HEK293 (cell line): ENCODE measurements at regions not wholly inside any gene's neighbourhood (a gene's known extent, or its start where the extent isn't known, plus 50 kb on each side); places are given as distances from the start of the nearest gene placed in this dataset.

Experiments used
- CTCF ChIA-PET: fragments of 350-600 bp; formaldehyde crosslinking; extraction: SDS; loops from one replicate; lab custom pipeline; 2021; ENCODE audit warnings: antibody characterized with exemption; lab: Yijun Ruan, JAX
- POLR2A ChIA-PET: fragments of 300-600 bp; formaldehyde crosslinking; extraction: SDS; loops from one replicate; lab custom pipeline; 2020; ENCODE audit warnings: antibody characterized with exemption, inconsistent platforms; lab: Yijun Ruan, JAX
- H3K27ac ChIP-seq: fragments of 200-500 bp; sonication (Bioruptor generic); 2 replicates; pipeline ENCODE4 v1.5.1; 2014; ENCODE audit warnings: low read depth, low read length, control low read depth, inconsistent platforms; ENCODE audit errors: extremely low read depth
- H3K36me3 ChIP-seq, 2 experiments: fragments of 200-500 bp in 1 of 2; sonication (Bioruptor generic) in 1 of 2; 1 replicate in 1 of 2; 2 replicates in 1 of 2; pipeline ENCODE4 v1.5.1; 2014 to 2017; ENCODE audit warnings: inconsistent platforms in 2 of 2, low read length in 2 of 2; ENCODE audit not compliant: control insufficient read depth in 2 of 2, insufficient read depth in 1 of 2
- H3K4me1 ChIP-seq: fragments of 200-500 bp; sonication (Bioruptor generic); 2 replicates; pipeline ENCODE4 v1.5.1; 2014; ENCODE audit warnings: mild to moderate bottlenecking, low read length, inconsistent platforms; ENCODE audit not compliant: control insufficient read depth, insufficient read depth
- H3K4me3 ChIP-seq: 2 replicates; pipeline ENCODE4 v1.5.1; 2011; ENCODE audit warnings: low read depth, mild to moderate bottlenecking, control low read depth, low read length, moderate library complexity
- H3K9me3 ChIP-seq: fragments of 200-500 bp; sonication (Bioruptor generic); 2 replicates; pipeline ENCODE4 v1.5.1; 2014; ENCODE audit warnings: low read depth, low read length, inconsistent platforms; ENCODE audit not compliant: control insufficient read depth, insufficient read depth
- KLF16 ChIP-seq: fragments of 450-650 bp; formaldehyde crosslinking; IDR thresholded peaks from 2 replicates; pipeline ENCODE4 v1.5.1; 2017; ENCODE audit warnings: missing biosample characterization, missing genetic modification characterization
- PRDM4 ChIP-seq: fragments of 450-650 bp; formaldehyde crosslinking; IDR thresholded peaks from 2 replicates; pipeline ENCODE4 v1.5.1; 2017; ENCODE audit warnings: missing biosample characterization, missing genetic modification characterization
- SP2 ChIP-seq: fragments of 450-650 bp; formaldehyde crosslinking; IDR thresholded peaks from 2 replicates; pipeline ENCODE4 v1.5.1; 2016; ENCODE audit warnings: missing biosample characterization, missing genetic modification characterization
- SP3 ChIP-seq: fragments of 450-650 bp; formaldehyde crosslinking; IDR thresholded peaks from 2 replicates; pipeline ENCODE4 v1.5.1; 2016; ENCODE audit warnings: missing biosample characterization, missing genetic modification characterization
- ZIC2 ChIP-seq: fragments of 450-650 bp; formaldehyde crosslinking; IDR thresholded peaks from 2 replicates; pipeline ENCODE4 v1.5.1; 2016; ENCODE audit warnings: missing biosample characterization, missing genetic modification characterization
- ZNF112 ChIP-seq: fragments of 450-650 bp; formaldehyde crosslinking; IDR thresholded peaks from 2 replicates; pipeline ENCODE4 v1.5.0; 2017; ENCODE audit warnings: missing biosample characterization, missing genetic modification characterization
- ZNF148 ChIP-seq: fragments of 450-650 bp; formaldehyde crosslinking; IDR thresholded peaks from 2 replicates; pipeline ENCODE4 v1.5.0; 2017; ENCODE audit warnings: missing biosample characterization, missing genetic modification characterization, borderline replicate concordance
- ZNF202 ChIP-seq: fragments of 450-650 bp; formaldehyde crosslinking; IDR thresholded peaks from 2 replicates; pipeline ENCODE4 v1.5.1; 2016; ENCODE audit warnings: missing biosample characterization, missing genetic modification characterization, borderline replicate concordance
- ZNF211 ChIP-seq: fragments of 450-650 bp; formaldehyde crosslinking; IDR thresholded peaks from 2 replicates; pipeline ENCODE4 v1.5.1; 2016; ENCODE audit warnings: low read depth, missing biosample characterization, missing genetic modification characterization
- ZNF23 ChIP-seq: fragments of 450-650 bp; formaldehyde crosslinking; IDR thresholded peaks from 2 replicates; pipeline ENCODE4 v1.5.1; 2016; ENCODE audit warnings: missing biosample characterization, missing genetic modification characterization, borderline replicate concordance
- ZNF366 ChIP-seq: fragments of 450-650 bp; formaldehyde crosslinking; conservative IDR thresholded peaks from 2 replicates; pipeline ENCODE4 v1.5.1; 2016; ENCODE audit warnings: missing biosample characterization, missing genetic modification characterization
- ZNF544 ChIP-seq: fragments of 450-650 bp; formaldehyde crosslinking; IDR thresholded peaks from 2 replicates; pipeline ENCODE4 v1.5.0; 2017; ENCODE audit warnings: missing biosample characterization, missing genetic modification characterization
- ZNF561 ChIP-seq: fragments of 450-650 bp; IDR thresholded peaks from 2 replicates; pipeline ENCODE4 v1.5.1; 2018; ENCODE audit warnings: missing biosample characterization, missing genetic modification characterization, borderline replicate concordance
- ZNF596 ChIP-seq: fragments of 450-650 bp; IDR thresholded peaks from 2 replicates; pipeline ENCODE4 v1.5.0; 2018; ENCODE audit warnings: missing biosample characterization, mild to moderate bottlenecking, missing genetic modification characterization, moderate library complexity
- ZNF664 ChIP-seq: fragments of 450-650 bp; formaldehyde crosslinking; IDR thresholded peaks from 2 replicates; pipeline ENCODE4 v1.5.1; 2016; ENCODE audit warnings: missing biosample characterization, missing genetic modification characterization
- ZNF747 ChIP-seq: fragments of 450-650 bp; formaldehyde crosslinking; IDR thresholded peaks from 2 replicates; pipeline ENCODE4 v1.5.1; 2016; ENCODE audit warnings: missing biosample characterization, missing genetic modification characterization
- ZNF776 ChIP-seq: fragments of 450-650 bp; formaldehyde crosslinking; IDR thresholded peaks from 2 replicates; pipeline ENCODE4 v1.5.0; 2017; ENCODE audit warnings: missing biosample characterization, missing genetic modification characterization, borderline replicate concordance
- ZSCAN4 ChIP-seq: fragments of 450-650 bp; formaldehyde crosslinking; IDR thresholded peaks from 2 replicates; pipeline ENCODE4 v1.5.1; 2017; ENCODE audit warnings: missing biosample characterization, missing genetic modification characterization

GRCh38 chr3:144692488-144692887 lies 720.9 kb downstream of the DIPK2A start:
- ChIA-PET CTCF (no interaction called here), POLR2A (no interaction called here)
- no peaks in the 10 kb centered on the region for H3K4me1 ChIP-seq
- no peak overlapping the region for H3K27ac ChIP-seq
- H3K9me3 ChIP-seq: no peaks in the 10 kb centered on the region
- no peaks in the 10 kb centered on the region for H3K36me3 ChIP-seq
- H3K4me3 ChIP-seq: no peak overlapping the region
- TF ChIP-seq SP3 (tag by site-specific recombination) (no peak), ZIC2 (no peak)

GRCh38 chr3:144708437-144708836 lies 736.8 kb downstream of the DIPK2A start:
- ChIA-PET POLR2A (no interaction called here), CTCF (interaction anchor here (0.6 kb wide), 1 partner anchor 1428 kb away, joined by 8 read pairs; no protein-coding TSS in a partner anchor)

More at GRCh38 chr3:144708437-144708836, 736.8 kb downstream of the DIPK2A start:
- TF ChIP-seq ZNF23: no peak
- TF ChIP-seq ZNF776 (tag by site-specific recombination): no peak
- no peak for TF ChIP-seq PRDM4 (tag by site-specific recombination)
- TF ChIP-seq SP2 (tag by site-specific recombination): no peak
- TF ChIP-seq KLF16 (tag by site-specific recombination): no peak
- no peak for TF ChIP-seq ZNF366 (tag by site-specific recombination)
- no peak for TF ChIP-seq ZNF112
- TF ChIP-seq ZSCAN4 (tag by site-specific recombination): no peak
- TF ChIP-seq ZNF211: no peak
- no peak for TF ChIP-seq ZNF202
- TF ChIP-seq ZNF747 (tag by site-specific recombination): no peak
- TF ChIP-seq ZNF561 (tag by site-specific recombination): no peak
- no peak for TF ChIP-seq ZNF148 (tag by site-specific recombination)
- no peak for TF ChIP-seq ZNF664
- TF ChIP-seq ZNF544 (tag by site-specific recombination): no peak
- no peak for TF ChIP-seq ZNF596 (tag by site-specific recombination)
- H3K4me1 ChIP-seq: no peaks in the 10 kb centered on the region
- no peak overlapping the region for H3K4me3 ChIP-seq
- H3K27ac ChIP-seq: no peak overlapping the region
- no peaks in the 10 kb centered on the region for H3K36me3 ChIP-seq
- no peaks in the 10 kb centered on the region for H3K9me3 ChIP-seq
